B cell (primary cell): ENCODE measurements at regions not wholly inside any gene's neighbourhood (a gene's known extent, or its start where the extent isn't known, plus 50 kb on each side); places are given as distances from the start of the nearest gene placed in this dataset.

ENCODE experiments used
- ATAC-seq: fragments of 200-7000 bp; cut with Tn5 transposase; one replicate; pipeline ENCODE4 v1.10.0; 2021; ENCODE audit warnings: low read depth, mild to moderate bottlenecking, moderate number of reproducible peaks, moderate library complexity
- CTCF ChIA-PET: fragments of 350-600 bp; sonication (Branson Sonifier 250); formaldehyde crosslinking; loops from one replicate; lab custom pipeline; 2021; ENCODE audit warnings: antibody characterized with exemption, inconsistent platforms; lab: Charles Lee
- POLR2A ChIA-PET: fragments of 350-600 bp; sonication (Branson Sonifier 250); formaldehyde crosslinking; loops from one replicate; lab custom pipeline; 2021; ENCODE audit warnings: antibody characterized with exemption; lab: Charles Lee
- DNase-seq: peaks from one replicate; pipeline ENCODE4 v3.0.0; 2013
- H2AFZ ChIP-seq: 2 replicates; pipeline ENCODE4 v1.6.1; 2012; ENCODE audit warnings: mild to moderate bottlenecking, low read depth, low read length; ENCODE audit not compliant: insufficient read depth, poor library complexity, severe bottlenecking
- H3K27ac ChIP-seq, 2 donors: 1 replicate in 1 of 2; 2 replicates in 1 of 2; pipeline ENCODE4 v1.5.1; 2012 to 2013; ENCODE audit warnings: low read length in 2 of 2, mild to moderate bottlenecking in 2 of 2, moderate library complexity in 1 of 2
- H3K27me3 ChIP-seq, 4 experiments: fragments of 200-600 bp in 1 of 4; sonication (generic) in 1 of 4; replicated peaks in 1 of 4; 1 replicate in 2 of 4; 2 replicates in 2 of 4; pipeline versions ENCODE4 v1.6.1 to v1.7.0; 2013 to 2016; ENCODE audit warnings: low read length in 3 of 4, mild to moderate bottlenecking in 2 of 4, mixed read lengths in 1 of 4, moderate library complexity in 1 of 4; ENCODE audit not compliant: insufficient read depth in 4 of 4, control insufficient read depth in 3 of 4; ENCODE audit errors: control extremely low read depth in 1 of 4
- H3K36me3 ChIP-seq, 2 experiments: replicated peaks in 1 of 2; 1 replicate in 1 of 2; 2 replicates in 1 of 2; pipeline versions ENCODE4 v1.6.1 to v1.7.1; 2013; ENCODE audit warnings: low read length in 1 of 2; ENCODE audit not compliant: insufficient read depth in 2 of 2, control insufficient read depth in 1 of 2; ENCODE audit errors: control extremely low read depth in 1 of 2, extremely low read depth in 1 of 2
- H3K4me1 ChIP-seq, 2 donors: fragments of 200-600 bp in 1 of 2; sonication (generic) in 1 of 2; 1 replicate in 1 of 2; 2 replicates in 1 of 2; pipeline versions ENCODE4 v1.5.1 to v1.6.1; 2013 to 2017; ENCODE audit warnings: low read length in 2 of 2; ENCODE audit not compliant: control insufficient read depth in 2 of 2, insufficient read depth in 2 of 2
- H3K4me2 ChIP-seq: replicated peaks from 2 replicates; pipeline ENCODE3; 2012; ENCODE audit warnings: mild to moderate bottlenecking, low read depth, low read length; ENCODE audit not compliant: poor library complexity, severe bottlenecking
- H3K4me3 ChIP-seq, 5 experiments: fragments of 200-600 bp in 1 of 5; sonication (generic) in 1 of 5; 1 replicate in 3 of 5; 2 replicates in 2 of 5; pipeline versions ENCODE4 v1.5.1 to v1.7.0; 2011 to 2016; ENCODE audit warnings: low read length in 4 of 5, mild to moderate bottlenecking in 4 of 5, low read depth in 2 of 5, control low read depth in 1 of 5, moderate library complexity in 1 of 5; ENCODE audit not compliant: insufficient read depth in 1 of 5; ENCODE audit errors: control extremely low read depth in 1 of 5, extremely low read depth in 1 of 5
- H3K79me2 ChIP-seq: fragments of 200-600 bp; sonication (generic); one replicate; pipeline ENCODE4 v1.6.0; 2016; ENCODE audit warnings: low read length; ENCODE audit not compliant: control insufficient read depth, insufficient read depth
- H3K9ac ChIP-seq: fragments of 200-600 bp; sonication (generic); 2 replicates; pipeline ENCODE4 v1.6.1; 2017; ENCODE audit warnings: mild to moderate bottlenecking, low read length, moderate library complexity
- H3K9me3 ChIP-seq, 3 donors: one replicate each; pipeline versions ENCODE4 v1.6.1 to v1.7.1; 2013; ENCODE audit warnings: low read length in 2 of 3; ENCODE audit not compliant: control insufficient read depth in 2 of 3, insufficient read depth in 1 of 3; ENCODE audit errors: control extremely low read depth in 1 of 3
- H4K20me1 ChIP-seq: 2 replicates; pipeline ENCODE4 v1.6.0; 2012; ENCODE audit warnings: mild to moderate bottlenecking, low read length; ENCODE audit not compliant: insufficient read depth, control insufficient read depth, poor library complexity, severe bottlenecking
- H3K27ac Mint-ChIP-seq: one replicate; pipeline ENCODE4 v1.8.0; 2021; ENCODE audit warnings: mixed read lengths
- H3K27me3 Mint-ChIP-seq: one replicate; pipeline ENCODE4 v1.8.0; 2021; ENCODE audit warnings: mixed read lengths
- H3K4me1 Mint-ChIP-seq: one replicate; pipeline ENCODE4 v1.8.0; 2021; ENCODE audit warnings: mixed read lengths
- H3K4me3 Mint-ChIP-seq: one replicate; pipeline ENCODE4 v1.8.0; 2021; ENCODE audit warnings: mixed read lengths
- H3K9me3 Mint-ChIP-seq: one replicate; pipeline ENCODE4 v1.8.0; 2022; ENCODE audit warnings: mixed read lengths; ENCODE audit not compliant: insufficient read depth
- EZH2 ChIP-seq: IDR thresholded peaks from 2 replicates; pipeline ENCODE4 v1.6.1; 2012; ENCODE audit warnings: borderline replicate concordance, low read depth, mild to moderate bottlenecking, moderate library complexity, low read length; ENCODE audit not compliant: insufficient read depth, poor library complexity, severe bottlenecking
- WGBS: methylation state at CpG from one replicate; pipeline ENCODE4 v1.1.5; 2013; ENCODE audit warnings: missing lambda C conversion rate; ENCODE audit not compliant: insufficient coverage; 5-methylcytosine and 5-hydroxymethylcytosine counted together
- intact Hi-C: fragments of 100-400 bp; cut with micrococcal nuclease; formaldehyde crosslinking; loops from one replicate; pipeline ENCODE4 v1.10.0; 2022
- TF ChIP-seq, protein P1 (sequence below): fragments of 200-600 bp; IDR thresholded peaks from one replicate; pipeline ENCODE4 v1.8.0; 2022; ENCODE audit warnings: antibody characterized with exemption, mild to moderate bottlenecking

DNA sequence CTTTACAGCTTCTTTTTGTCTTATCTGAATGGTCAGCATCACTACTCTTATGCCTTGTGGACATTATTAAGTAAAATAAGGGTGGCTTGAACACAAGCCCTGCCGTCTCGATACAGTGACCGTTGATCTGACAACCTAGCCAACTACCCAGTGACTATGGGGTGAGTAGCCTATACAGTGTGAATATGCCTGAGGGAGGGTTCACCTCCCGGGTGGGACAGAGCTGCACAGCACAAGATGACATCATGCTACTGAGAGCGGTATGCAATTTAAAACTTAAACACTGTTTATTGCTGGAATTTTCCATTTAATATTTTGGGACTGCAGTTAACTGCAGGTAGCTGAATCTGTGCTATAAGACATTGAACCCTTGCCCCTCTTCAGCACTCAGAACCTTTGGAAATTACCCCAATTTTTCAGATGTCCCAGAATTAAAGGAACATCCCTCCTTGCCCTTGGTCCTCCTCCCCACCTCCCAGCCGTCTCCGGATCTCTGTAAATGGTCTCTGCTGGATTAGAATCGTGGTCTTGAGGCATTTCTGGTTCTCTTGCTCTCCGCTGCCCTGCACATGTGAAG is 618.5 kb downstream of the PTPRU start:
- CTCF ChIA-PET, result no interaction called here
- H4K20me1 ChIP-seq, result no peaks in the 10 kb centered on the region

DNA sequence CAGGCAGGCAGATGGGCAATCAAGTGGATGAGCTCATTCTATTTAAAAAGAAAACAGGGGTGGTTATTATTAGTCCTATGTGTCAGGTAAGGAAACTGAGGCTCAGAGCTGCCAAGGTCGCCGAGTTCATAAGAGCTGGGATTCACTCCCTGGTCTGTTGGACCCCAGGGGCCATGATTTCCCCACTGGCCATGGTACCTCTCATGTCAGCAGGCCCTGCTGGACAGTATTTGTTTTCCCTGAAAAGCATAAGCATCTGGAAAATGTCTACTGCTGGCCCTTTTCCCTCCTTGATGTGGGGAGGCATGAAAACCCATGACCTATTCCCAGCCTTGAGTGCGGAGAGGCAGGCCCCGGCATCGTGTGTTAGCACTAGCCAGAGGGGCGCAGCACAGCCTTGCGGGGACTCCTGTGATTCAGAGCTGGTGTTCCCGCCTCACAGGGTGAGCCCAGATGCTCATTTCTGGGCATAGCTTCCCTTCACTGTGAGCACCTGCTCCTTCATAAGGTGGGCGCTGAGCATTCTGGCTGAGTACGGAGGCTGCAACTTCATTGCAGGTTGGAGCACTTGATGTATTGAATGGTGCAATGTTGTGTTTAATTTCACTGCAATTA is 617.5 kb downstream of the PTPRU start:
- Mint-ChIP-seq H3K27me3 (peaks cover 16% of the 10 kb centered on the region), H3K4me1 (no peaks in the 10 kb centered on the region), H3K4me3 (no peak overlapping the region), H3K9me3 (no peaks in the 10 kb centered on the region), H3K27ac (no peak overlapping the region)
- no peaks in the 10 kb centered on the region for H4K20me1 ChIP-seq
- POLR2A ChIA-PET, result no interaction called here
- intact Hi-C loops, result no loop called here
- ATAC-seq, result no peak
- WGBS, result 93% methylated on average over 10 of the region's 10 CpGs
- H3K4me3 ChIP-seq, result no peak overlapping the region
- H3K36me3 ChIP-seq, result no peaks in the 10 kb centered on the region
- no peak overlapping the region for H3K9ac ChIP-seq
- H2AFZ ChIP-seq, result no peak overlapping the region
- TF ChIP-seq, protein P1, sequence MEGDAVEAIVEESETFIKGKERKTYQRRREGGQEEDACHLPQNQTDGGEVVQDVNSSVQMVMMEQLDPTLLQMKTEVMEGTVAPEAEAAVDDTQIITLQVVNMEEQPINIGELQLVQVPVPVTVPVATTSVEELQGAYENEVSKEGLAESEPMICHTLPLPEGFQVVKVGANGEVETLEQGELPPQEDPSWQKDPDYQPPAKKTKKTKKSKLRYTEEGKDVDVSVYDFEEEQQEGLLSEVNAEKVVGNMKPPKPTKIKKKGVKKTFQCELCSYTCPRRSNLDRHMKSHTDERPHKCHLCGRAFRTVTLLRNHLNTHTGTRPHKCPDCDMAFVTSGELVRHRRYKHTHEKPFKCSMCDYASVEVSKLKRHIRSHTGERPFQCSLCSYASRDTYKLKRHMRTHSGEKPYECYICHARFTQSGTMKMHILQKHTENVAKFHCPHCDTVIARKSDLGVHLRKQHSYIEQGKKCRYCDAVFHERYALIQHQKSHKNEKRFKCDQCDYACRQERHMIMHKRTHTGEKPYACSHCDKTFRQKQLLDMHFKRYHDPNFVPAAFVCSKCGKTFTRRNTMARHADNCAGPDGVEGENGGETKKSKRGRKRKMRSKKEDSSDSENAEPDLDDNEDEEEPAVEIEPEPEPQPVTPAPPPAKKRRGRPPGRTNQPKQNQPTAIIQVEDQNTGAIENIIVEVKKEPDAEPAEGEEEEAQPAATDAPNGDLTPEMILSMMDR, result no peak
- no peak for TF ChIP-seq EZH2
- H3K27me3 ChIP-seq, result peaks cover 0 to 10% (median 0%) of the 10 kb centered on the region in 4 experiments
- no peak overlapping the region for H3K27ac ChIP-seq
- no peak for DNase-seq
- no peaks in the 10 kb centered on the region for H3K79me2 ChIP-seq
- no peak overlapping the region for H3K4me2 ChIP-seq
- peaks cover 0 to 12% (median 0%) of the 10 kb centered on the region in 3 donors for H3K9me3 ChIP-seq
- no peaks in the 10 kb centered on the region for H3K4me1 ChIP-seq
- CTCF ChIA-PET, result no interaction called here

More for the DNA sequence above, 618.5 kb downstream of the PTPRU start:
- ATAC-seq (no peak), DNase-seq (no peak)
- no peak overlapping the region for H3K4me3 ChIP-seq
- WGBS, result 91% methylated on average over 4 of the region's 9 CpGs
- H2AFZ ChIP-seq, result no peak overlapping the region
- no peaks in the 10 kb centered on the region for H3K4me1 Mint-ChIP-seq
- no peaks in the 10 kb centered on the region for H3K36me3 ChIP-seq
- H3K27me3 Mint-ChIP-seq, result peaks cover 16% of the 10 kb centered on the region
- no peak overlapping the region for H3K9ac ChIP-seq
- TF ChIP-seq, protein P1, result no peak
- no peak for TF ChIP-seq EZH2
- H3K4me1 ChIP-seq, result no peaks in the 10 kb centered on the region
- no peak overlapping the region for H3K27ac ChIP-seq
- no peaks in the 10 kb centered on the region for H3K9me3 Mint-ChIP-seq
- H3K4me3 Mint-ChIP-seq, result no peak overlapping the region
- H3K27me3 ChIP-seq, result peaks cover 0 to 3% (median 0%) of the 10 kb centered on the region in 4 experiments
- H3K4me2 ChIP-seq, result no peak overlapping the region
- no peak overlapping the region for H3K27ac Mint-ChIP-seq
- no peaks in the 10 kb centered on the region for H3K79me2 ChIP-seq
- intact Hi-C loops, result no loop called here
- H3K9me3 ChIP-seq, result peaks cover 0 to 7% (median 0%) of the 10 kb centered on the region in 3 donors
- POLR2A ChIA-PET, result no interaction called here
